Spleen (tissue), 7 donors: ENCODE measurements at regions not wholly inside any gene's neighbourhood (a gene's known extent, or its start where the extent isn't known, plus 50 kb on each side); places are given as distances from the start of the nearest gene placed in this dataset.

Experiments used
- CTCF ChIP-seq, 11 experiments: fragments of 200-600 bp in 7 of 11; fragments of 450-650 bp in 4 of 11; sonication (generic) in 4 of 11; IDR thresholded peaks in 8 of 11; conservative IDR thresholded peaks in 3 of 11; 1 replicate in 7 of 11; 2 replicates in 4 of 11; pipeline versions ENCODE4 v1.4.0 to v1.8.0; 2016 to 2021; ENCODE audit warnings: antibody characterized with exemption in 11 of 11, inconsistent platforms in 4 of 11, mild to moderate bottlenecking in 1 of 11
- POLR2A ChIP-seq, 3 donors: fragments of 450-650 bp; IDR thresholded peaks; one replicate each; pipeline ENCODE4 v1.5.1; 2017; ENCODE audit warnings: antibody characterized with exemption in 3 of 3, mild to moderate bottlenecking in 1 of 3
- POLR2AphosphoS5 ChIP-seq, 3 donors: sonication (generic); formaldehyde crosslinking; IDR thresholded peaks; one replicate each; pipeline ENCODE4 v1.5.1; 2017; ENCODE audit warnings: antibody characterized with exemption in 3 of 3
- donor health status: DM: no; HTN: no; CAD: no; lungs with moderate emphysema.
- donor health status: DM: no; HTN: no; CAD: no.
- donor health status: DM: no; HTN: no; CAD: no.

GRCh38 chr12:46472893-46473633 is 100.5 kb upstream of the SLC38A2 start:
- TF ChIP-seq CTCF (IDR thresholded peaks at IDR 0.05 in 8 of 11, conservative IDR thresholded peaks at IDR 0.05 in 3 of 11) (no peak), POLR2AphosphoS5 (IDR thresholded peaks at IDR 0.05) (no peak), POLR2A (IDR thresholded peaks at IDR 0.05) (no peak)
